Eye (tissue), 1 donor: ENCODE measurements at regions not wholly inside any gene's neighbourhood (a gene's known extent, or its start where the extent isn't known, plus 50 kb on each side); places are given as distances from the start of the nearest gene placed in this dataset.
"Not testable (repeated sequence)": the region's sequence is repeated elsewhere in the genome, so short reads cannot be mapped to it uniquely, and the experiment has no call there.

ENCODE experiments used
- DNase-seq: peaks from one replicate; pipeline ENCODE4 v3.0.0-alpha.2; 2015

GRCh38 chr9:75811692-75812091 lies 78.8 kb upstream of the PCSK5 start:
- DNase-seq = no peak

DNA sequence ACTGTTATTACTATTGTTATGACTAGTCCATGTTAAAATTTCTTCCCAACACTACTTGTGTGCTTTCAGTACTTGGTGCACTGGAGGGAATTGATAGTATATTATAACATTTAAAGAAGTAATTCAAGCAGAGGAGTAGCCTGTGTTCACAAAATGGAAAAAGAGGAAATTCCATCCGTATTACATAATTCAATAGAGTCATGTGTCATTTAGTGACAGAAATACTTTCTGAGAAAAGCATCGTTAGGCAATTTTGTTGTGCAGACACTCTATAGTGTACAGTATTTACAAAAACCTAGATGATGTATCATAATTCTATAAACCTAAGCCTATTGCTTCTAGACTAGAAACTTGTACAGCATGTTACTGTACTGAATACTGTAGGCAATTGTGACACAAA lies 78.3 kb upstream of the PCSK5 start:
- DNase-seq = no peak

GRCh38 chr9:75814667-75815066 lies 75.8 kb upstream of the PCSK5 start:
- no peak for DNase-seq

- DNase-seq = not testable (repeated sequence)
Measured at GRCh38 chr9:75820471-75821115, 69.9 kb upstream of the PCSK5 start.

- no peak for DNase-seq
Measured at GRCh38 chr9:75823151-75823550, 67.3 kb upstream of the PCSK5 start.

DNA sequence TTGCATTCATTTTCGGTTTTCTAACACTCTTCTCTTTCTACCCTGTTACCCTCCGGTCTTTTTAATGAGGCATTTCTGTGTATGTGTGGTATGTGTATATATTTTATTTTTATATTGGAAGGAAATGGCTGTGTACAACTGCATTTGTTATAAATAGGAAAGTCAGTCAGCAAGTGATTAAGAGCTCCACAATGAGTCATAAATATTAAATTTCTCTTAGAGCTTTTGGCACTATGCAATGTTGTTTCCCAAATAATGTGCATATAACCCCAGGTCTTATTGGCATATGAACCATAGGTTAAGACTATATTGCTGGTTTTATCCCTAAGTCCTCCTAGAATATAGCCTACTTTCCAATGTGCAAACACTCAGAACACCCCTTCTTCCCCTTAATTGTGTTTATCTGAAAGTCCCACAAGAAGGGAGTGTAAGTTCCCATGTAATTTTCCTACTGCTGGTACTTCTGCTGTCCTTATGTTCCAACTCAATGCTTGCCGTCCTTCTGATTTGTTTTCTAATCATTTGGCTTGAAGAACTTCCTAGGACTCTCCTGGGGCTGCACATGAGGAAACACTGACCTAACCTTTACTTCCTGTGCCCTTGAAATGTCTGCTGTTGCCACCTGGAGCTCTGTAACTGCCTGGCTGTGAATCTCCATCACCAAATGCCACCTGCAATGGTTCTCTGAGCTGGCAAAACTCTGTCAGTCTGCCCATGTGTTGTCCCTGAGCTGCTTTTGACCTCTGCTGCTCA lies 65.5 kb upstream of the PCSK5 start:
- no peak for DNase-seq

DNA sequence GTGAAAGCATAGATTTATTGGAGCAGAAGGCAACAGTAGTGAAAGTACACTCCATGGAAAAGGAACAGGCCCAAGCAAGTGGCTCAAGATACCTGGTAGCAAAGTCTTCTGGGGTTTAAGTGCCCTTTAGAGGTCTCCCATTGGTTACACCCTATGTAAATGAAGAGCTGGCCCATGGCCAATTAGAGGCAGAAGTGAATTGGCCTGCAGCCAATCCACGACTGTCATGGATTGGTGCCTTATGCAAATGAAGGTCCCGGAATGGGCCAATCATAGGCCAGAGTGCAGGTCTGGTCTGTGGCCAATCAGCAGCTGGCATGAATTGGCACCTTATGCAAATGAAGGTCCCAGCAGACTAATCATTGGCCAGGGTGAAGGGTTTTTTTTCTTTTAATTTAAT lies 64.2 kb upstream of the PCSK5 start:
- DNase-seq = no peak

DNA sequence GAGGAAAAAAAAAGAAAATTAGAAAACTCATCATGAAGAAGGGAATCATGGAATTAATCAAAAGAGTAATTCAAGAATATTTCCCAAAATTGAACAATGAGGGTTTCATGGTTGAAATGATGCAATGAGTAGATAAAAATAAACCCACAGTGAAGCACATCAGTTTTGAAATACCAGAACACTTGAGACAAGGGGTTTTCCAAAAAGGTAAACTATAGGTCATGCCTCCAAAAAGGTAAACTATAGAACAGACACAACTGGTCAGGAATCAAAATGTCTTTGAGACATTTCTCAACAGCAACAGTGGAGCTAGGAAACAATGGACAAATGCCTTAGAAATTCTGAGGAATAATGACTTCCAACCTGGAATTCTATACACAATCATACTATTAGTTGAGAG lies 60.2 kb upstream of the PCSK5 start:
- no peak for DNase-seq

DNA sequence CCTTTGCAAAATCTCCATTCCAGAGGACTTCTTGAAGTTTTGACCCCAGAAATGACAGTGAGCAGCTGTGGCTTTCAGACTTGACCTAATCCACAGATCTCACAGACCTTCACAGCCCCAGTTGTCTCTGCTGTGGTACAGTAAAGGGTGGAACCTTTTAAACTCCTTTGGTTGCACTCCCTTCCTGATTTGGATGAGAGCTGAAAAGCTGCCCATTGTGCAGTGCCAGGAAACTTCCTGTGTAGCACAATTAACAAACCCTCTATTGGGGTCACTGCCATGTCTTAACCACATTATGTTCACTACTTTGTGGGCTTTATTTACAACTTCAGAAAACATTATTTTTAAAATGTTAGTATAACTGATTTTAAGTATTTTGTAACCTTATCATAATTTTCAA lies 56.7 kb upstream of the PCSK5 start:
- DNase-seq = no peak

DNA sequence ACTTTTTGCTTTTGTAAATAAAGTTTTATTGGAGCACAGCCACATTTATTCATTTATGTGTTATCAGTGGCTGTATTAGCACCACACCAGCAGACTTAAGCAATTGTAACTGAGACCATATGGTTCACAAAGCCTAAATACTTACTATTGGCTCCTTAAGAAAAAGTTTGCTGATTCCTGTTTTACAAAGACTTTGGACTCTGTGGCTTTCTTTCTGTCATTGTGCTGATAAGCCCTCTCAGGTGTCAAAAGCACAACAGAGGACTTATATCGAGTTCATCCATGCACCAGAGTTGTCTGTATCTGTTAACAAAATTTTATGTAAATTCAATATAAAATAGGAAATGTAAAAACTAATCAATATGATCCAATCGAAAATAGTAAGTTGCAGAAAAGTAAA lies 55.6 kb upstream of the PCSK5 start:
- DNase-seq = no peak
